Endothelial cell (in vitro differentiated cells): ENCODE measurements at regions not wholly inside any gene's neighbourhood (a gene's known extent, or its start where the extent isn't known, plus 50 kb on each side); places are given as distances from the start of the nearest gene placed in this dataset.

Experiments used
- DNase-seq: peaks from one replicate; pipeline ENCODE4 v3.0.0; 2021; ENCODE audit warnings: low spot score
- H3K27ac Mint-ChIP-seq: one replicate; pipeline ENCODE4 v1.8.0; 2021; ENCODE audit warnings: mixed read lengths, inconsistent platforms; ENCODE audit not compliant: unreplicated experiment
- H3K27me3 Mint-ChIP-seq: one replicate; pipeline ENCODE4 v1.8.0; 2021; ENCODE audit warnings: mild to moderate bottlenecking, moderate library complexity, mixed read lengths, inconsistent platforms; ENCODE audit not compliant: unreplicated experiment
- H3K36me3 Mint-ChIP-seq: one replicate; pipeline ENCODE4 v1.8.0; 2021; ENCODE audit warnings: mild to moderate bottlenecking, low read depth, mixed read lengths, inconsistent platforms; ENCODE audit not compliant: unreplicated experiment
- H3K4me1 Mint-ChIP-seq: one replicate; pipeline ENCODE4 v1.8.0; 2021; ENCODE audit warnings: mild to moderate bottlenecking, mixed read lengths, inconsistent platforms; ENCODE audit not compliant: unreplicated experiment
- H3K4me3 Mint-ChIP-seq: one replicate; pipeline ENCODE4 v1.8.0; 2021; ENCODE audit warnings: mild to moderate bottlenecking, mixed read lengths, inconsistent platforms; ENCODE audit not compliant: unreplicated experiment
- H3K9me3 Mint-ChIP-seq: one replicate; pipeline ENCODE4 v1.8.0; 2021; ENCODE audit warnings: mixed read lengths, inconsistent platforms; ENCODE audit not compliant: unreplicated experiment
- CTCF ChIP-seq: fragments of 200-600 bp; sonication (generic); IDR thresholded peaks from one replicate; pipeline ENCODE4 v1.5.0; 2021; ENCODE audit warnings: antibody characterized with exemption; ENCODE audit not compliant: unreplicated experiment

GRCh38 chr20:17084909-17085308 is 141.9 kb upstream of the PCSK2 start:
- Mint-ChIP-seq H3K27me3 (peaks cover 4% of the 10 kb centered on the region), H3K4me3 (no peak overlapping the region), H3K36me3 (no peaks in the 10 kb centered on the region), H3K9me3 (no peaks in the 10 kb centered on the region), H3K4me1 (no peaks in the 10 kb centered on the region), H3K27ac (no peak overlapping the region)
- no peak for DNase-seq
- no peak for TF ChIP-seq CTCF

GRCh38 chr20:17093782-17094181 is 133.1 kb upstream of the PCSK2 start:
- Mint-ChIP-seq H3K4me3 (no peak overlapping the region), H3K4me1 (peaks cover 6% of the 10 kb centered on the region), H3K9me3 (no peaks in the 10 kb centered on the region), H3K27me3 (no peaks in the 10 kb centered on the region), H3K36me3 (no peaks in the 10 kb centered on the region), H3K27ac (no peak overlapping the region)
- DNase-seq = no peak
- no peak for TF ChIP-seq CTCF

GRCh38 chr20:17097603-17098002 is 129.2 kb upstream of the PCSK2 start:
- H3K27ac Mint-ChIP-seq = no peak overlapping the region
- no peak overlapping the region for H3K4me3 Mint-ChIP-seq
- H3K4me1 Mint-ChIP-seq = peaks cover 6% of the 10 kb centered on the region
- H3K9me3 Mint-ChIP-seq = no peaks in the 10 kb centered on the region
- DNase-seq = no peak
- no peak for TF ChIP-seq CTCF
- no peaks in the 10 kb centered on the region for H3K27me3 Mint-ChIP-seq
- no peaks in the 10 kb centered on the region for H3K36me3 Mint-ChIP-seq

GRCh38 chr20:17100506-17100905 is 126.3 kb upstream of the PCSK2 start:
- H3K27ac Mint-ChIP-seq = no peak overlapping the region

GRCh38 chr20:17107127-17107526 is 119.7 kb upstream of the PCSK2 start:
- no peaks in the 10 kb centered on the region for H3K36me3 Mint-ChIP-seq
- no peak overlapping the region for H3K27ac Mint-ChIP-seq
- H3K4me1 Mint-ChIP-seq = no peaks in the 10 kb centered on the region
- H3K4me3 Mint-ChIP-seq = no peak overlapping the region
- no peaks in the 10 kb centered on the region for H3K27me3 Mint-ChIP-seq
- no peak for DNase-seq
- H3K9me3 Mint-ChIP-seq = no peaks in the 10 kb centered on the region
- no peak for TF ChIP-seq CTCF

More at GRCh38 chr20:17100506-17100905, 126.3 kb upstream of the PCSK2 start:
- Mint-ChIP-seq H3K4me1 (peaks cover 6% of the 10 kb centered on the region), H3K27me3 (no peaks in the 10 kb centered on the region), H3K9me3 (no peaks in the 10 kb centered on the region), H3K36me3 (no peaks in the 10 kb centered on the region), H3K4me3 (no peak overlapping the region)
- DNase-seq = no peak
- TF ChIP-seq CTCF = no peak
